Gastroesophageal sphincter (tissue), 4 donors: ENCODE measurements at regions not wholly inside any gene's neighbourhood (a gene's known extent, or its start where the extent isn't known, plus 50 kb on each side); places are given as distances from the start of the nearest gene placed in this dataset.

Experiments
- ATAC-seq: fragments of 150-250 bp; one replicate; pipeline ENCODE4 v1.9.1; 2016; ENCODE audit warnings: mild to moderate bottlenecking, moderate library complexity
- H3K27ac ChIP-seq, 4 donors: fragments of 200-600 bp; sonication (generic) in 3 of 4; 1 replicate in 3 of 4; 2 replicates in 1 of 4; pipeline ENCODE4 v1.5.1; 2016 to 2019
- H3K27me3 ChIP-seq: fragments of 200-600 bp; sonication (generic); one replicate; pipeline ENCODE4 v1.5.1; 2019
- H3K36me3 ChIP-seq, 2 donors: fragments of 200-600 bp; sonication (generic); one replicate each; pipeline ENCODE4 v1.5.1; 2019; ENCODE audit warnings: control low read depth in 1 of 2
- H3K4me1 ChIP-seq, 3 donors: fragments of 200-600 bp; sonication (generic); 1 replicate in 2 of 3; 2 replicates in 1 of 3; pipeline ENCODE4 v1.5.1; 2016 to 2019; ENCODE audit warnings: control low read depth in 2 of 3
- H3K4me3 ChIP-seq, 2 donors: fragments of 200-600 bp; sonication (generic); one replicate each; pipeline ENCODE4 v1.5.1; 2019; ENCODE audit warnings: mild to moderate bottlenecking in 1 of 2, moderate library complexity in 1 of 2
- H3K9me3 ChIP-seq, 3 donors: fragments of 200-600 bp; sonication (generic); one replicate each; pipeline ENCODE4 v1.5.1; 2017 to 2019; ENCODE audit warnings: control low read depth in 2 of 3
- CTCF ChIP-seq, 4 experiments: fragments of 200-600 bp in 2 of 4; fragments of 450-650 bp in 2 of 4; sonication (generic) in 1 of 4; IDR thresholded peaks; one replicate each; pipeline ENCODE4 v1.5.1; 2017 to 2019; ENCODE audit warnings: antibody characterized with exemption in 4 of 4, mild to moderate bottlenecking in 2 of 4, moderate library complexity in 2 of 4
- EP300 ChIP-seq: sonication (generic); formaldehyde crosslinking; IDR thresholded peaks from one replicate; pipeline ENCODE4 v1.6.1; 2017; ENCODE audit warnings: antibody characterized with exemption, mild to moderate bottlenecking
- POLR2A ChIP-seq, 2 donors: fragments of 450-650 bp; IDR thresholded peaks; one replicate each; pipeline ENCODE4 v1.6.1; 2017; ENCODE audit warnings: antibody characterized with exemption in 2 of 2, mild to moderate bottlenecking in 2 of 2, moderate library complexity in 1 of 2
- POLR2AphosphoS5 ChIP-seq: sonication (generic); formaldehyde crosslinking; IDR thresholded peaks from one replicate; pipeline ENCODE4 v1.6.1; 2017; ENCODE audit warnings: antibody characterized with exemption
- WGBS, 2 donors: methylation state at CpG; one replicate each; pipeline ENCODE4 v1.1.5; 2018; ENCODE audit warnings: low coverage in 1 of 2; 5-methylcytosine and 5-hydroxymethylcytosine counted together

- no peak for ATAC-seq
- H3K27me3 ChIP-seq, result no peaks in the 10 kb centered on the region
- no peak overlapping the region for H3K27ac ChIP-seq
- H3K36me3 ChIP-seq, result no peaks in the 10 kb centered on the region
- H3K4me1 ChIP-seq, result no peaks in the 10 kb centered on the region
- H3K4me3 ChIP-seq, result no peak overlapping the region
- 63 to 79% methylated on average over 2 to 4 of the region's 4 CpGs for WGBS, 2 donors
- no peaks in the 10 kb centered on the region for H3K9me3 ChIP-seq
- TF ChIP-seq CTCF (IDR thresholded peaks at IDR 0.05), result no peak
- no peak for TF ChIP-seq POLR2AphosphoS5
- no peak for TF ChIP-seq EP300
- TF ChIP-seq POLR2A (IDR thresholded peaks at IDR 0.05), result no peak
These were observed 554.8 kb upstream of the SGCD start for GRCh38 chr5:155772009-155772662.

GRCh38 chr5:155773680-155774079 lies 553.3 kb upstream of the SGCD start:
- TF ChIP-seq POLR2AphosphoS5 (no peak), EP300 (no peak)
- Histone ChIP-seq H3K27ac (no peak overlapping the region), H3K9me3 (no peaks in the 10 kb centered on the region), H3K4me3 (no peak overlapping the region), H3K36me3 (no peaks in the 10 kb centered on the region), H3K27me3 (no peaks in the 10 kb centered on the region), H3K4me1 (no peaks in the 10 kb centered on the region)
- 71 to 75% methylated on average over 2 of the region's 2 CpGs for WGBS, 2 donors
- no peak for ATAC-seq

GRCh38 chr5:155780260-155780659 lies 546.7 kb upstream of the SGCD start:
- WGBS, 2 donors, result 71 to 84% methylated on average over 2 to 3 of the region's 3 CpGs
- no peaks in the 10 kb centered on the region for H3K36me3 ChIP-seq

GRCh38 chr5:155783246-155783645 lies 543.7 kb upstream of the SGCD start:
- no peaks in the 10 kb centered on the region for H3K27me3 ChIP-seq

More at GRCh38 chr5:155780260-155780659, 546.7 kb upstream of the SGCD start:
- ATAC-seq, result no peak
- no peak for TF ChIP-seq POLR2AphosphoS5
- TF ChIP-seq EP300, result no peak
- no peak for TF ChIP-seq CTCF (IDR thresholded peaks at IDR 0.05)
- TF ChIP-seq POLR2A (IDR thresholded peaks at IDR 0.05), result no peak
- Histone ChIP-seq H3K4me3 (no peak overlapping the region), H3K27ac (no peak overlapping the region), H3K9me3 (no peaks in the 10 kb centered on the region), H3K4me1 (no peaks in the 10 kb centered on the region), H3K27me3 (no peaks in the 10 kb centered on the region)

GRCh38 chr5:155783791-155784190 lies 543.2 kb upstream of the SGCD start:
- 95% methylated on average over 3 of the region's 3 CpGs; no CpG with 5 or more reads in 1 of the 2 donors for WGBS, 2 donors
- no peak overlapping the region for H3K4me3 ChIP-seq
- TF ChIP-seq CTCF (IDR thresholded peaks at IDR 0.05) (no peak), POLR2AphosphoS5 (no peak), EP300 (no peak), POLR2A (IDR thresholded peaks at IDR 0.05) (no peak)
- H3K27ac ChIP-seq, result no peak overlapping the region
- no peaks in the 10 kb centered on the region for H3K4me1 ChIP-seq
- no peak for ATAC-seq
- H3K27me3 ChIP-seq, result no peaks in the 10 kb centered on the region
- H3K36me3 ChIP-seq, result no peaks in the 10 kb centered on the region
- H3K9me3 ChIP-seq, result no peaks in the 10 kb centered on the region

More at GRCh38 chr5:155783246-155783645, 543.7 kb upstream of the SGCD start:
- Histone ChIP-seq H3K9me3 (no peaks in the 10 kb centered on the region), H3K36me3 (no peaks in the 10 kb centered on the region), H3K27ac (no peak overlapping the region), H3K4me3 (no peak overlapping the region), H3K4me1 (no peaks in the 10 kb centered on the region)
- ATAC-seq, result no peak
- 71 to 87% methylated on average over 1 of the region's 1 CpG for WGBS, 2 donors
- TF ChIP-seq POLR2AphosphoS5 (no peak), POLR2A (IDR thresholded peaks at IDR 0.05) (no peak), CTCF (IDR thresholded peaks at IDR 0.05) (no peak), EP300 (no peak)
